ENCODE measurements at regions not wholly inside any gene's neighbourhood (a gene's known extent, or its start where the extent isn't known, plus 50 kb on each side); places are given as distances from the start of the nearest gene placed in this dataset.

DNA sequence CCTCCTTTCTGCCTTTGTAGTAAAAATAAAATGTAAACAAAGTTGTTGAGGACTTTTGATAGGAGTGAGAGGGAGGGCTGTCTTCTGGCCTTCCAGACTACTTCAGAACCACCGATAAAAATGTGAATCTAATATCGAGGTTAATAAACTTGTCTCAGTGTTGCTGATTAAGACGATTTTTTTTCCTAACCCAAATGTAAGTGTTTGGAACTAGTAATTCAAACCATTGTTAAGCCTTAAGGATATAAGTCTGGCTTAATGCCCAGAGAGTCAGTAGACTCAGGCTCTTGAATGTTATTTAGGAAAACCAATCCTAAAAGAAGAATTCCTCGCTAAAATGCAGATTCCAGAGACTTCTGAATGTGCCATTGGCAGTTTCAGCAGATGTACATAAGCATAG is 356.9 kb downstream of the SIPA1L2 start:
- no peak for ATAC-seq
- TF ChIP-seq, protein P1, sequence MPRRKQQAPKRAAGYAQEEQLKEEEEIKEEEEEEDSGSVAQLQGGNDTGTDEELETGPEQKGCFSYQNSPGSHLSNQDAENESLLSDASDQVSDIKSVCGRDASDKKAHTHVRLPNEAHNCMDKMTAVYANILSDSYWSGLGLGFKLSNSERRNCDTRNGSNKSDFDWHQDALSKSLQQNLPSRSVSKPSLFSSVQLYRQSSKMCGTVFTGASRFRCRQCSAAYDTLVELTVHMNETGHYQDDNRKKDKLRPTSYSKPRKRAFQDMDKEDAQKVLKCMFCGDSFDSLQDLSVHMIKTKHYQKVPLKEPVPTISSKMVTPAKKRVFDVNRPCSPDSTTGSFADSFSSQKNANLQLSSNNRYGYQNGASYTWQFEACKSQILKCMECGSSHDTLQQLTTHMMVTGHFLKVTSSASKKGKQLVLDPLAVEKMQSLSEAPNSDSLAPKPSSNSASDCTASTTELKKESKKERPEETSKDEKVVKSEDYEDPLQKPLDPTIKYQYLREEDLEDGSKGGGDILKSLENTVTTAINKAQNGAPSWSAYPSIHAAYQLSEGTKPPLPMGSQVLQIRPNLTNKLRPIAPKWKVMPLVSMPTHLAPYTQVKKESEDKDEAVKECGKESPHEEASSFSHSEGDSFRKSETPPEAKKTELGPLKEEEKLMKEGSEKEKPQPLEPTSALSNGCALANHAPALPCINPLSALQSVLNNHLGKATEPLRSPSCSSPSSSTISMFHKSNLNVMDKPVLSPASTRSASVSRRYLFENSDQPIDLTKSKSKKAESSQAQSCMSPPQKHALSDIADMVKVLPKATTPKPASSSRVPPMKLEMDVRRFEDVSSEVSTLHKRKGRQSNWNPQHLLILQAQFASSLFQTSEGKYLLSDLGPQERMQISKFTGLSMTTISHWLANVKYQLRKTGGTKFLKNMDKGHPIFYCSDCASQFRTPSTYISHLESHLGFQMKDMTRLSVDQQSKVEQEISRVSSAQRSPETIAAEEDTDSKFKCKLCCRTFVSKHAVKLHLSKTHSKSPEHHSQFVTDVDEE (CRISPR knock-in tag; IDR thresholded peaks at IDR 0.05): no peak
- no peak for TF ChIP-seq SNAI2 (CRISPR knock-in tag; IDR thresholded peaks at IDR 0.05)
- TF ChIP-seq OSR1 (CRISPR knock-in tag; IDR thresholded peaks at IDR 0.05): no peak
- TF ChIP-seq ZNF565 (CRISPR knock-in tag; conservative IDR thresholded peaks at IDR 0.05; ENCODE audit: low read depth): no peak
- no peak for TF ChIP-seq BACH2 (CRISPR knock-in tag; IDR thresholded peaks at IDR 0.05; ENCODE audit: borderline replicate concordance)
- TF ChIP-seq CSDC2 (CRISPR knock-in tag; IDR thresholded peaks at IDR 0.05): no peak
- TF ChIP-seq, protein P2, sequence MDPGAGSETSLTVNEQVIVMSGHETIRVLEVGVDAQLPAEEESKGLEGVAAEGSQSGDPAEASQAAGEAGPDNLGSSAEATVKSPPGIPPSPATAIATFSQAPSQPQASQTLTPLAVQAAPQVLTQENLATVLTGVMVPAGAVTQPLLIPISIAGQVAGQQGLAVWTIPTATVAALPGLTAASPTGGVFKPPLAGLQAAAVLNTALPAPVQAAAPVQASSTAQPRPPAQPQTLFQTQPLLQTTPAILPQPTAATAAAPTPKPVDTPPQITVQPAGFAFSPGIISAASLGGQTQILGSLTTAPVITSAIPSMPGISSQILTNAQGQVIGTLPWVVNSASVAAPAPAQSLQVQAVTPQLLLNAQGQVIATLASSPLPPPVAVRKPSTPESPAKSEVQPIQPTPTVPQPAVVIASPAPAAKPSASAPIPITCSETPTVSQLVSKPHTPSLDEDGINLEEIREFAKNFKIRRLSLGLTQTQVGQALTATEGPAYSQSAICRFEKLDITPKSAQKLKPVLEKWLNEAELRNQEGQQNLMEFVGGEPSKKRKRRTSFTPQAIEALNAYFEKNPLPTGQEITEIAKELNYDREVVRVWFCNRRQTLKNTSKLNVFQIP (CRISPR knock-in tag; IDR thresholded peaks at IDR 0.05; ENCODE audit: borderline replicate concordance, low read depth): no peak
- no peak for TF ChIP-seq ZFP3 (CRISPR knock-in tag; IDR thresholded peaks at IDR 0.05)
- TF ChIP-seq, protein P3, sequence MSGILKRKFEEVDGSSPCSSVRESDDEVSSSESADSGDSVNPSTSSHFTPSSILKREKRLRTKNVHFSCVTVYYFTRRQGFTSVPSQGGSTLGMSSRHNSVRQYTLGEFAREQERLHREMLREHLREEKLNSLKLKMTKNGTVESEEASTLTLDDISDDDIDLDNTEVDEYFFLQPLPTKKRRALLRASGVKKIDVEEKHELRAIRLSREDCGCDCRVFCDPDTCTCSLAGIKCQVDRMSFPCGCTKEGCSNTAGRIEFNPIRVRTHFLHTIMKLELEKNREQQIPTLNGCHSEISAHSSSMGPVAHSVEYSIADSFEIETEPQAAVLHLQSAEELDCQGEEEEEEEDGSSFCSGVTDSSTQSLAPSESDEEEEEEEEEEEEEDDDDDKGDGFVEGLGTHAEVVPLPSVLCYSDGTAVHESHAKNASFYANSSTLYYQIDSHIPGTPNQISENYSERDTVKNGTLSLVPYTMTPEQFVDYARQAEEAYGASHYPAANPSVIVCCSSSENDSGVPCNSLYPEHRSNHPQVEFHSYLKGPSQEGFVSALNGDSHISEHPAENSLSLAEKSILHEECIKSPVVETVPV (CRISPR knock-in tag; IDR thresholded peaks at IDR 0.05): no peak
- TF ChIP-seq ZC3H10 (CRISPR knock-in tag; IDR thresholded peaks at IDR 0.05): no peak
- TF ChIP-seq, protein P4, sequence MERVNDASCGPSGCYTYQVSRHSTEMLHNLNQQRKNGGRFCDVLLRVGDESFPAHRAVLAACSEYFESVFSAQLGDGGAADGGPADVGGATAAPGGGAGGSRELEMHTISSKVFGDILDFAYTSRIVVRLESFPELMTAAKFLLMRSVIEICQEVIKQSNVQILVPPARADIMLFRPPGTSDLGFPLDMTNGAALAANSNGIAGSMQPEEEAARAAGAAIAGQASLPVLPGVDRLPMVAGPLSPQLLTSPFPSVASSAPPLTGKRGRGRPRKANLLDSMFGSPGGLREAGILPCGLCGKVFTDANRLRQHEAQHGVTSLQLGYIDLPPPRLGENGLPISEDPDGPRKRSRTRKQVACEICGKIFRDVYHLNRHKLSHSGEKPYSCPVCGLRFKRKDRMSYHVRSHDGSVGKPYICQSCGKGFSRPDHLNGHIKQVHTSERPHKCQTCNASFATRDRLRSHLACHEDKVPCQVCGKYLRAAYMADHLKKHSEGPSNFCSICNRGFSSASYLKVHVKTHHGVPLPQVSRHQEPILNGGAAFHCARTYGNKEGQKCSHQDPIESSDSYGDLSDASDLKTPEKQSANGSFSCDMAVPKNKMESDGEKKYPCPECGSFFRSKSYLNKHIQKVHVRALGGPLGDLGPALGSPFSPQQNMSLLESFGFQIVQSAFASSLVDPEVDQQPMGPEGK (CRISPR knock-in tag; IDR thresholded peaks at IDR 0.05; ENCODE audit: borderline replicate concordance): no peak
- TF ChIP-seq ESRRG (CRISPR knock-in tag; IDR thresholded peaks at IDR 0.05): no peak

DNA sequence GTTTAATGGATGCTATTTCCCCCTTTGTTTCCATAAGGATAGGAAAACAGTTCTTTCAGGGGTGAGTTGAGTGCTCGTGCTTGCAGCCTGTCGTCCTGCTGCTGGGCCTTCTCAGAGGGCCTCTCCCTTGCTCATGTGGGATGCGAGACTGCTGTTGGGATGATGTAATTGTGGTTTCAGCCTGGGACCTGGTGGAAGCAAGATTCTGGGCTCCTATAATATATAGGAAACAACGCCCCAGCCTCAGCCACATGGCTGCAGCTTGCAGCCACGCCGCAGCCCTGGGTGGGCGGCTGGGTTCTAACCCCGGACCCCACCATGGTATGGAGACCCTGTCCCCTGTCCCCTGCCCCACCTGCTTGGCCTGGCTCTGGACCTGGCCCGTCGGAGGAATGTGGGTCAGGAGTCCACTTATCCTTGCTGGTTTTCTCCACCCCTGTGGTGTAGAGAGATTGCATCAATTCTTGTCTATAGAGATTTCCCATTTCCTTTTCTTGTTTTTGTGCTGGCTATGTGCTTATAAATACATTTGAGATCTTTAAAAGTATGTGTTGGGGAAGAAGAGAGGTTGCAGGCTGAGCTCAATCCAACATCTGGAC is 357.8 kb downstream of the SIPA1L2 start:
- no peak for ATAC-seq
- TF ChIP-seq BACH2 (CRISPR knock-in tag; IDR thresholded peaks at IDR 0.05; ENCODE audit: borderline replicate concordance): no peak
- TF ChIP-seq ZNF565 (CRISPR knock-in tag; conservative IDR thresholded peaks at IDR 0.05; ENCODE audit: low read depth): no peak
- no peak for TF ChIP-seq ZFP3 (CRISPR knock-in tag; IDR thresholded peaks at IDR 0.05)

DNA sequence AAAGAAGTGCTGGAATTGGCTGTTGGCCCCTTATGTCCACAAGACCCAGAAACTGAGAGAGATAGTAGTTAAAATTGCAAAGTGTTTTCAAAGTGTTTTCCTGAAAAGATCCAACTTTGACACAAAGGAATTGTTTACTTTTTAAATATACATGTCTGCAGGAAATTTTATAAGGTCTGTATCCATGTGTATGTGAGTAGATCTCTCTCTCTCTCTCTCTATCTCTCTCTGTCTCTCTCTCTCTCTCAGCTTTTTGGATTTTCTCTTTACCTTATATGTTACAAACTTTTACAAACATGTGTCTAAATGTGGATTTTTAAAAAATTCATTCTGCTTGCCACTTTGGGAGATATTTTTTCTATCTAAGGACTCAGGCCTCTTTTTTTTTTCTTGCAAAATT is 358.6 kb downstream of the SIPA1L2 start:
- no peak for TF ChIP-seq PPARA (CRISPR knock-in tag; IDR thresholded peaks at IDR 0.05; ENCODE audit: borderline replicate concordance)
- TF ChIP-seq, protein P1 (CRISPR knock-in tag; IDR thresholded peaks at IDR 0.05): no peak
- no peak for TF ChIP-seq ISL1 (CRISPR knock-in tag; IDR thresholded peaks at IDR 0.05)
- TF ChIP-seq, protein P3 (CRISPR knock-in tag; IDR thresholded peaks at IDR 0.05): no peak
- no peak for TF ChIP-seq ZNF565 (CRISPR knock-in tag; conservative IDR thresholded peaks at IDR 0.05; ENCODE audit: low read depth)
- TF ChIP-seq ZFP3 (CRISPR knock-in tag; IDR thresholded peaks at IDR 0.05): no peak
- no peak for TF ChIP-seq ZC3H10 (CRISPR knock-in tag; IDR thresholded peaks at IDR 0.05)
- no peak for TF ChIP-seq ZNF8 (CRISPR knock-in tag; IDR thresholded peaks at IDR 0.05)
- ATAC-seq: no peak
